GM12891 (cell line): ENCODE measurements at regions not wholly inside any gene's neighbourhood (a gene's known extent, or its start where the extent isn't known, plus 50 kb on each side); places are given as distances from the start of the nearest gene placed in this dataset.

ENCODE experiments used
- PAX5 ChIP-seq: IDR thresholded peaks from 2 replicates; pipeline ENCODE4 v1.6.1; 2011; ENCODE audit warnings: low read length, moderate library complexity, mild to moderate bottlenecking; ENCODE audit not compliant: insufficient read depth, severe bottlenecking
- POLR2A ChIP-seq: IDR thresholded peaks from 2 replicates; pipeline ENCODE4 v1.6.1; 2011; ENCODE audit warnings: low read depth, low read length, control low read depth
- POLR2AphosphoS5 ChIP-seq: IDR thresholded peaks from 2 replicates; pipeline ENCODE4 v1.6.1; 2011; ENCODE audit warnings: low read depth, low read length, control low read depth
- POU2F2 ChIP-seq: IDR thresholded peaks from 2 replicates; pipeline ENCODE4 v1.6.1; 2011; ENCODE audit warnings: low read depth, mild to moderate bottlenecking, control low read depth, low read length, moderate library complexity
- SPI1 ChIP-seq: IDR thresholded peaks from 2 replicates; pipeline ENCODE4 v1.6.1; 2011; ENCODE audit warnings: low read depth, low read length, control low read depth
- TAF1 ChIP-seq: IDR thresholded peaks from 2 replicates; pipeline ENCODE4 v1.6.1; 2011; ENCODE audit warnings: low read depth, low read length, control low read depth

DNA sequence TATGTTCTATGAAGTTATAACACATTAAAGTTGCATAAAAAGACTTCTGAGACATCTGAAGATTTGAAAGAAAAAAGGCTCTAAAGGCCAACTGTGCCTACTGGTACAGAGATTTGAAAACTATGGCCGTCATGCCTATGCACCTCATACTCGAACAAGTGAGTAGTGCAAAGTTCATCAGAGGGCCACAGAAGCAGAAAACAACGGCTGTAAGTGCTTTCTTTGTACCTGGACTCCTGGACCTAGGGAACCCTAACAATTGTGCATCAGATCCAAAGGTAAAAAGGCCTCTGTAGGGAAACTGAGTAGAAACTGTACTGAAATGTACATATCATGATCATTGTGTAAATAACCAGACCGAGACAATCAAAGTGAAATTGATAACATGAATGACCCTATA is 230.4 kb upstream of the CHST9 start:
- no peak for TF ChIP-seq POLR2A
- TF ChIP-seq TAF1, result no peak
- TF ChIP-seq POU2F2, result no peak
- TF ChIP-seq POLR2AphosphoS5, result no peak
- TF ChIP-seq SPI1, result no peak
- TF ChIP-seq PAX5, result no peak
